SK-N-SH (cell line): ENCODE measurements at regions not wholly inside any gene's neighbourhood (a gene's known extent, or its start where the extent isn't known, plus 50 kb on each side); places are given as distances from the start of the nearest gene placed in this dataset.

Experiments
- CTCF ChIA-PET: fragments of 300-600, 350-600 bp; formaldehyde crosslinking; extraction: SDS; loops from one replicate; lab custom pipeline; 2021; lab: Yijun Ruan, JAX
- POLR2A ChIA-PET: fragments of 350-600 bp; sonication (Branson Sonifier 250); formaldehyde crosslinking; extraction: SDS; loops from one replicate; lab custom pipeline; 2020; ENCODE audit warnings: antibody characterized with exemption, inconsistent platforms; lab: Yijun Ruan, JAX
- DNase-seq: peaks from one replicate; pipeline ENCODE4 v3.0.0; 2012
- H2AFZ ChIP-seq: fragments of 200-600 bp; sonication (generic); 2 replicates; pipeline ENCODE4 v1.8.1; 2016; ENCODE audit warnings: antibody characterized with exemption, mild to moderate bottlenecking, low read depth
- H3F3A ChIP-seq: fragments of 200-600 bp; sonication (generic); replicated peaks from 2 replicates; pipeline ENCODE3; 2016; ENCODE audit warnings: antibody characterized with exemption, mild to moderate bottlenecking; ENCODE audit not compliant: insufficient read depth
- H3K27ac ChIP-seq, 2 experiments: fragments of 200-500 bp in 1 of 2; fragments of 200-600 bp in 1 of 2; sonication (Bioruptor generic) in 1 of 2; sonication (generic), shearing (Covaris generic) in 1 of 2; 2 replicates each; pipeline versions ENCODE4 v1.5.1 to v1.6.1; 2014 to 2016; ENCODE audit warnings: low read depth in 2 of 2, inconsistent platforms in 1 of 2, low read length in 1 of 2, mild to moderate bottlenecking in 1 of 2, mixed read lengths in 1 of 2
- H3K27me3 ChIP-seq: fragments of 200-600 bp; sonication (generic), shearing (Covaris generic); 2 replicates; pipeline ENCODE4 v1.6.1; 2016; ENCODE audit warnings: mixed run types; ENCODE audit not compliant: insufficient read depth
- H3K36me3 ChIP-seq, 2 experiments: fragments of 200-500 bp in 1 of 2; fragments of 200-600 bp in 1 of 2; sonication (Bioruptor generic) in 1 of 2; sonication (generic) in 1 of 2; replicated peaks in 1 of 2; 2 replicates each; pipeline versions ENCODE3 to v1.5.1; 2014 to 2016; ENCODE audit warnings: low read length in 1 of 2, mild to moderate bottlenecking in 1 of 2; ENCODE audit not compliant: insufficient read depth in 2 of 2, control insufficient read depth in 1 of 2
- H3K4me1 ChIP-seq, 2 experiments: fragments of 200-500 bp in 1 of 2; fragments of 200-600 bp in 1 of 2; sonication (Bioruptor generic) in 1 of 2; sonication (generic), shearing (Covaris generic) in 1 of 2; 2 replicates each; pipeline versions ENCODE4 v1.5.1 to v1.6.1; 2014 to 2016; ENCODE audit warnings: low read depth in 1 of 2, low read length in 1 of 2, mixed run types in 1 of 2; ENCODE audit not compliant: insufficient read depth in 2 of 2, control insufficient read depth in 1 of 2
- H3K4me2 ChIP-seq: fragments of 200-600 bp; sonication (generic), shearing (Covaris generic); 2 replicates; pipeline ENCODE4 v1.6.1; 2017; ENCODE audit warnings: mixed run types
- H3K4me3 ChIP-seq, 2 experiments: fragments of 200-500 bp in 1 of 2; fragments of 200-600 bp in 1 of 2; sonication (Bioruptor generic) in 1 of 2; sonication (generic), shearing (Covaris generic) in 1 of 2; 2 replicates each; pipeline versions ENCODE4 v1.5.1 to v1.8.1; 2014 to 2016; ENCODE audit warnings: low read depth in 2 of 2, inconsistent platforms in 1 of 2, low read length in 1 of 2, mild to moderate bottlenecking in 1 of 2, mixed read lengths in 1 of 2, moderate library complexity in 1 of 2
- H3K79me2 ChIP-seq: fragments of 200-600 bp; sonication (generic); 2 replicates; pipeline ENCODE4 v1.8.1; 2017; ENCODE audit warnings: mild to moderate bottlenecking; ENCODE audit not compliant: insufficient read depth
- H3K9ac ChIP-seq: fragments of 200-600 bp; sonication (generic); 2 replicates; pipeline ENCODE4 v1.6.1; 2017; ENCODE audit warnings: mixed run types
- H3K9me2 ChIP-seq: fragments of 200-600 bp; sonication (generic); 2 replicates; pipeline ENCODE4 v1.6.1; 2017; ENCODE audit warnings: mixed run types
- H3K9me3 ChIP-seq: fragments of 200-600 bp; sonication (generic); 2 replicates; pipeline ENCODE4 v1.6.1; 2017; ENCODE audit warnings: mixed run types, mild to moderate bottlenecking, moderate library complexity
- H4K20me1 ChIP-seq: fragments of 200-600 bp; sonication (generic); 2 replicates; pipeline ENCODE4 v1.6.1; 2017; ENCODE audit warnings: mild to moderate bottlenecking, mixed run types; ENCODE audit not compliant: insufficient read depth
- CTCF ChIP-seq: fragments of 200-600 bp; sonication (generic); IDR thresholded peaks from 2 replicates; pipeline ENCODE4 v1.6.1; 2017; ENCODE audit warnings: antibody characterized with exemption, mild to moderate bottlenecking, moderate library complexity
- ELF1 ChIP-seq: IDR thresholded peaks from 2 replicates; pipeline ENCODE4 v1.4.0; 2012
- FOSL2 ChIP-seq: IDR thresholded peaks from 2 replicates; pipeline ENCODE4 v1.4.0; 2012; ENCODE audit warnings: low read depth, mild to moderate bottlenecking, moderate library complexity, borderline replicate concordance
- FOXJ3 ChIP-seq: sonication (generic); formaldehyde crosslinking; IDR thresholded peaks from 2 replicates; pipeline ENCODE4 v1.5.1; 2020; ENCODE audit warnings: mild to moderate bottlenecking, missing genetic modification reagents
- FOXM1 ChIP-seq: IDR thresholded peaks from 2 replicates; pipeline ENCODE4 v1.4.0; 2012; ENCODE audit warnings: low read depth, mild to moderate bottlenecking
- GATA2 ChIP-seq: sonication (generic); formaldehyde crosslinking; IDR thresholded peaks from 2 replicates; pipeline ENCODE4 v1.5.0; 2020; ENCODE audit warnings: mild to moderate bottlenecking, missing genetic modification reagents
- IRF3 ChIP-seq: fragments of 150-350 bp; IDR thresholded peaks from 2 replicates; pipeline ENCODE4 v1.6.1; 2016; ENCODE audit warnings: mild to moderate bottlenecking, low read depth, low read length
- JUND ChIP-seq: IDR thresholded peaks from 2 replicates; pipeline ENCODE4 v1.4.0; 2012
- MAX ChIP-seq: IDR thresholded peaks from 2 replicates; pipeline ENCODE4 v1.4.0; 2012; ENCODE audit warnings: low read depth
- MXI1 ChIP-seq: IDR thresholded peaks from 2 replicates; pipeline ENCODE4 v1.6.1; 2012; ENCODE audit warnings: mild to moderate bottlenecking, low read depth, low read length, improper control_type of control experiment
- NFIC ChIP-seq: IDR thresholded peaks from 2 replicates; pipeline ENCODE4 v1.4.0; 2012; ENCODE audit warnings: borderline replicate concordance
- POLR2AphosphoS5 ChIP-seq: IDR thresholded peaks from 2 replicates; pipeline ENCODE4 v1.6.1; 2012; ENCODE audit warnings: low read depth, low read length
- RAD21 ChIP-seq: IDR thresholded peaks from 2 replicates; pipeline ENCODE4 v1.6.1; 2012; ENCODE audit warnings: mild to moderate bottlenecking, low read length
- RFX5 ChIP-seq: IDR thresholded peaks from 2 replicates; pipeline ENCODE4 v1.6.1; 2012; ENCODE audit warnings: mild to moderate bottlenecking, improper control_type of control experiment, low read length
- RXRA ChIP-seq: IDR thresholded peaks from 2 replicates; pipeline ENCODE4 v1.4.0; 2012; ENCODE audit warnings: low read depth, mild to moderate bottlenecking, borderline replicate concordance
- SIN3A ChIP-seq: IDR thresholded peaks from 2 replicates; pipeline ENCODE4 v1.6.1; 2012; ENCODE audit warnings: low read depth, mild to moderate bottlenecking, low read length, moderate library complexity, borderline replicate concordance
- TAF1 ChIP-seq: IDR thresholded peaks from 2 replicates; pipeline ENCODE4 v1.6.1; 2012; ENCODE audit warnings: low read depth, mild to moderate bottlenecking, low read length, moderate library complexity, borderline replicate concordance
- TCF12 ChIP-seq: IDR thresholded peaks from 2 replicates; pipeline ENCODE4 v1.4.0; 2012
- USF1 ChIP-seq: IDR thresholded peaks from 2 replicates; pipeline ENCODE4 v1.4.0; 2012; ENCODE audit warnings: low read depth, borderline replicate concordance
- USF2 ChIP-seq: fragments of 150-350 bp; IDR thresholded peaks from 2 replicates; pipeline ENCODE4 v1.6.1; 2017; ENCODE audit warnings: antibody characterized with exemption, low read length, low read depth, borderline replicate concordance
- YY1 ChIP-seq: IDR thresholded peaks from 2 replicates; pipeline ENCODE4 v1.4.0; 2012; ENCODE audit warnings: low read depth, mild to moderate bottlenecking
- WGBS: methylation state at CpG from one replicate; pipeline ENCODE4 v1.1.6; 2017; ENCODE audit warnings: low lambda C conversion rate; 5-methylcytosine and 5-hydroxymethylcytosine counted together

- H3K27me3 ChIP-seq = no peaks in the 10 kb centered on the region
- 88% methylated on average over 6 of the region's 6 CpGs for WGBS
- no peak for TF ChIP-seq FOXJ3 (CRISPR knock-in tag)
- no peak for TF ChIP-seq FOSL2
- TF ChIP-seq MAX = no peak
- no peak for TF ChIP-seq NFIC
- TF ChIP-seq RAD21 = no peak
- no peak for TF ChIP-seq RFX5
- no peak for TF ChIP-seq POLR2AphosphoS5
- TF ChIP-seq YY1 = no peak
- no peak for TF ChIP-seq TCF12
- no peak for TF ChIP-seq GATA2 (CRISPR knock-in tag)
- TF ChIP-seq MXI1 = no peak
- TF ChIP-seq ELF1 = no peak
- no peak for TF ChIP-seq TAF1
- H3K4me1 ChIP-seq = peaks cover 0 to 4% of the 10 kb centered on the region in 2 experiments; a peak in 1 of 4 replicates
- no peak overlapping the region for H3K4me2 ChIP-seq
- H3F3A ChIP-seq = peaks cover 6% of the 10 kb centered on the region
- H3K79me2 ChIP-seq = no peaks in the 10 kb centered on the region
- H3K9me2 ChIP-seq = no peaks in the 10 kb centered on the region
- no peaks in the 10 kb centered on the region for H3K36me3 ChIP-seq
- CTCF ChIA-PET = no interaction called here
- no peak overlapping the region for H2AFZ ChIP-seq
- no peak overlapping the region for H3K4me3 ChIP-seq
- POLR2A ChIA-PET = no interaction called here
- H3K27ac ChIP-seq = no peak overlapping the region
- H3K9ac ChIP-seq = no peak overlapping the region
- no peaks in the 10 kb centered on the region for H3K9me3 ChIP-seq
- H4K20me1 ChIP-seq = no peaks in the 10 kb centered on the region
- DNase-seq = no peak
These were observed 332.2 kb upstream of the USP24 start for GRCh38 chr1:55547405-55547804.

- Histone ChIP-seq H3K4me3 (no peak overlapping the region), H3F3A (peaks cover 6% of the 10 kb centered on the region), H3K4me1 (peaks cover 0 to 4% of the 10 kb centered on the region in 2 experiments; a peak in 1 of 4 replicates), H3K27me3 (no peaks in the 10 kb centered on the region), H3K9ac (no peak overlapping the region), H2AFZ (no peak overlapping the region), H3K27ac (no peak overlapping the region), H3K9me2 (no peaks in the 10 kb centered on the region), H4K20me1 (no peaks in the 10 kb centered on the region), H3K79me2 (no peaks in the 10 kb centered on the region), H3K36me3 (no peaks in the 10 kb centered on the region), H3K9me3 (no peaks in the 10 kb centered on the region), H3K4me2 (no peak overlapping the region)
- POLR2A ChIA-PET = no interaction called here
- DNase-seq = no peak
- WGBS = 77% methylated on average over 1 of the region's 1 CpG
- CTCF ChIA-PET = interaction anchor here (0.6 kb wide), 1 partner anchor 462 kb away, joined by 3 read pairs; no protein-coding TSS in a partner anchor
- TF ChIP-seq NFIC = no peak
- no peak for TF ChIP-seq POLR2AphosphoS5
- no peak for TF ChIP-seq GATA2 (CRISPR knock-in tag)
- no peak for TF ChIP-seq SIN3A
- TF ChIP-seq USF2 = no peak
- no peak for TF ChIP-seq RFX5
- no peak for TF ChIP-seq JUND
- TF ChIP-seq FOXM1 = no peak
- TF ChIP-seq YY1 = no peak
- TF ChIP-seq IRF3 = no peak
- no peak for TF ChIP-seq RXRA
- no peak for TF ChIP-seq USF1
- no peak for TF ChIP-seq CTCF
- no peak for TF ChIP-seq ELF1
These were observed 331.4 kb upstream of the USP24 start for GRCh38 chr1:55546553-55546952.
